ENCODE measurements at regions not wholly inside any gene's neighbourhood (a gene's known extent, or its start where the extent isn't known, plus 50 kb on each side); places are given as distances from the start of the nearest gene placed in this dataset.

DNA sequence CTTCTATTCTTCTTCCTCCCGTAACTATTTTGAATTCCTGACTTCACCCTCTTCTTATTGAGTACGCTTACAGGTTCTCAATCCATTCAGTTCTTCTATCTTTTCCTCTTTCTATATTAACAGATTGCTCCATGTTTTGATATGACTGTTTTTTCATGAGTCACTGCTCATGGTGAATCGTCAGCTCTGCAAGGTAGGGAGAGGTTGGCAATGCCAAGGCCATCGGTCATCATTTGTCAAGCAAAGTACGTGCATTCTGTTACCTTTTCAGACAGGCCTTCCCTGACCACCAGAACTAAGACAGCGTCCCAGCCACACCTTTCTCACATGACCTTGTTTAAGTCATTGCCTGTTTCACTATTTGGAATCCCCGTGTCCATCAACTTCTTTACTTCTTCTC lies 1001.9 kb upstream of the SORCS1 start:
- no peak overlapping the region for H3K4me3 ChIP-seq
- H3K27me3 ChIP-seq, result no peaks in the 10 kb centered on the region
- no peaks in the 10 kb centered on the region for H3K9me3 ChIP-seq
- no peak overlapping the region for H3K9ac ChIP-seq
- no peak overlapping the region for H3K4me2 ChIP-seq
- no peak overlapping the region for H3K27ac ChIP-seq
- no peak for TF ChIP-seq Cebpa-rat (IDR thresholded peaks at IDR 0.05)
- H3K36me3 ChIP-seq, result no peaks in the 10 kb centered on the region
- no peaks in the 10 kb centered on the region for H4K20me1 ChIP-seq
- H3K4me1 ChIP-seq, result no peaks in the 10 kb centered on the region

DNA sequence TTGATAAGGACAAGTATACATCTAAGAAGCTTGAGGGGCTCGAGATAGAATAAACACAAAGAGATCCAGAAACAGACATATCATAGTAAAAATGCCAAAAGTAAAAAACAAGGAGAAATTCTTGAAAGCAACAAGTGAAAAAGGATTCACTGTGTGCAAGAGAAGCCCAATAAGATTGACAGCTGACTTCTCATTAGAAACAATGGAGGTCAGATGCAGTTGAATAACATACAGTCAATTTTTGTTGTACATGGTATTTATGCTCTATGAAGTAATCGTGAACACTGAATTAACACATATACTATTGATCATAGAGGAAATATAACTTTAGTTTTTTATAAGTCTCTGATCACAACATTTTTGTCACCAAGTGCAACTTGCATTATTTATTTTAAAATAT lies 982.8 kb upstream of the SORCS1 start:
- TF ChIP-seq Cebpa-rat (IDR thresholded peaks at IDR 0.05), result no peak
- no peaks in the 10 kb centered on the region for H4K20me1 ChIP-seq
- no peak overlapping the region for H3K9ac ChIP-seq
- H3K9me3 ChIP-seq, result peaks cover 8% of the 10 kb centered on the region
- H3K27ac ChIP-seq, result no peak overlapping the region
- no peaks in the 10 kb centered on the region for H3K4me1 ChIP-seq
- H3K27me3 ChIP-seq, result no peaks in the 10 kb centered on the region
- no peak overlapping the region for H3K4me2 ChIP-seq
- H3K4me3 ChIP-seq, result no peak overlapping the region
- no peaks in the 10 kb centered on the region for H3K36me3 ChIP-seq

DNA sequence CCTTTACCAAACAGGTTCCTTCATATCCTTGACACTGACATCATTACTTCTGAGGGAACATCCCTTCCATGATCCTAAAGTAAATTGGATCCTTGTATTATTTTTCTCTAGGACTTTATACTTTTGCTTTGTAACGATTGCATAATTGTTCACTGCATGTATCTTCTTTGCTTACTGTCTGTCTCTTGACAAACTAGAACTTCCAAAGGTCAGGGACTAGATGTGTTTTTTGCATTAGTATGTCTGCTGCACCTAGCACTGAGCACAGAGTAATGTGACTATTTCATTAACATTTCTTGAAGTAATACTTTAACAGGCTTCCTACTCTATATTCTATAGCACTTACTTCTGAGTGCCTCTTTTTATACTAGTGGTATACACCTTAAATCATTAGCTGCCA lies 976.6 kb upstream of the SORCS1 start:
- Histone ChIP-seq H3K9me3 (no peaks in the 10 kb centered on the region), H3K9ac (no peak overlapping the region), H3K27me3 (no peaks in the 10 kb centered on the region), H3K27ac (no peak overlapping the region), H3K4me3 (no peak overlapping the region), H4K20me1 (no peaks in the 10 kb centered on the region), H3K4me2 (no peak overlapping the region), H3K36me3 (no peaks in the 10 kb centered on the region), H3K4me1 (no peaks in the 10 kb centered on the region)
- TF ChIP-seq Cebpa-rat (IDR thresholded peaks at IDR 0.05), result no peak

DNA sequence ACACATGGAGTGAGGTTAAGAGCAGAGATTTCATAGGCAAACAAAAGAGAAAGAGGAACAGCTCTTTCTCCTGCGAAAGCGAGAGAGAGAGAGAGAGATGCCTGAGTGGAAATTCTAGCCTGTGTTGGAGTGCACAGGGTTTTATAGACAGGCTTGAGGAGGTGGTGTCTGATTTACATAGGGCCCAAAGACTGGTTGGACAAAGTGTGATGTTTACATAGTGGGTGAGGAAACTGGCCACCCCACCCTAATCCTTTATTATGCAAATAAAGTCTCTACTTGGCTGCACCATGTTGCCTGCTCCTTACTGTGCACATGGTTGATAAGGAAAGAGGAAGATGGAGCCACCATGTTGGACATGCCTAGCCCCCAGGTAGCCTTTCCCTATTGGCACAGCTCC lies 967.8 kb upstream of the SORCS1 start:
- Histone ChIP-seq H3K4me1 (no peaks in the 10 kb centered on the region), H3K36me3 (no peaks in the 10 kb centered on the region), H3K27me3 (no peaks in the 10 kb centered on the region), H3K4me3 (no peak overlapping the region), H3K4me2 (no peak overlapping the region), H3K27ac (no peak overlapping the region), H3K9ac (no peak overlapping the region), H3K9me3 (no peaks in the 10 kb centered on the region), H4K20me1 (no peaks in the 10 kb centered on the region)
- no peak for TF ChIP-seq Cebpa-rat (IDR thresholded peaks at IDR 0.05)

DNA sequence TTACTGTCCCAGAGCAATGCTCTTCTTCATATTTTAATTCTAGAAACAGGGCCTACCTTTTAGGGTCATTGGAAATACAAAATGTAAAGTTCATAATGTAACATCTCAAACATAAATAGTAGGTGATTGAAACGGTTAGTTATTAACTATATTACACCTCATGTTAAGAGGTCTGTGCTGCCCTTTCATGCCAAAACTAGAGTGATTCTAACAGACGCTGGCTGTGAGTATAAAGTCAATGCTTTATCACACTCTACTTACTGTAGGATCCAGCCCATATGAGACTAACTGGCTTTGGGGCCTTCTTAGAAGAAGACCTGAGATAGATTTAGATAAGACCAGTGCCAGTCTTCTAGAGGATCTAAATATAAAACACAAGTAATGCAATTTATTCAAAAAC lies 966.1 kb upstream of the SORCS1 start:
- H3K27ac ChIP-seq, result no peak overlapping the region
- TF ChIP-seq Cebpa-rat (IDR thresholded peaks at IDR 0.05), result no peak
- no peak overlapping the region for H3K9ac ChIP-seq
- no peaks in the 10 kb centered on the region for H3K27me3 ChIP-seq
- no peak overlapping the region for H3K4me2 ChIP-seq
- H3K4me1 ChIP-seq, result no peaks in the 10 kb centered on the region
- no peaks in the 10 kb centered on the region for H4K20me1 ChIP-seq
- H3K9me3 ChIP-seq, result no peaks in the 10 kb centered on the region
- H3K36me3 ChIP-seq, result no peaks in the 10 kb centered on the region
- H3K4me3 ChIP-seq, result no peak overlapping the region

DNA sequence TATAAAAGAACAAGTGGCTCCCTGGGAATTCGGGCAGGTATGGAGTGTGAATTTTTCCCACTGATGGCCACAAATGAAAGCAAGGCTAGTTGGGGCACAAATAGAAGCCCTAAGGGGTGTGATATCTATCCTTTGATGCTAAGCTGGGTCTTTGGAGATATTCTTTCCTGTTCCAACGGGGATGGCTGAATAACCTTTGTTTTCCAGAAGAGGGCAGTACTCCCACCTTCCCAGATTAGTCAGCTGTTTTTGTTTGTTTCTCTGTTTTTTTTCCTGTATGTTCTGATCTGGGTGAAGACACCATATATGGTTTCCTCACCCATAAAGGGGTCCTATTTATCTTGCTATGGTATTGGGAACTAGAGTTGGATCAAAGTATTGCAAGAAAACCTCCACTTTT lies 947.7 kb upstream of the SORCS1 start:
- H3K36me3 ChIP-seq, result no peaks in the 10 kb centered on the region
- no peak overlapping the region for H3K4me3 ChIP-seq
- H3K27ac ChIP-seq, result no peak overlapping the region
- no peaks in the 10 kb centered on the region for H3K27me3 ChIP-seq
- no peaks in the 10 kb centered on the region for H3K4me1 ChIP-seq
- H4K20me1 ChIP-seq, result no peaks in the 10 kb centered on the region
- no peaks in the 10 kb centered on the region for H3K9me3 ChIP-seq
- no peak overlapping the region for H3K9ac ChIP-seq
- no peak for TF ChIP-seq Cebpa-rat (IDR thresholded peaks at IDR 0.05)
- no peak overlapping the region for H3K4me2 ChIP-seq

DNA sequence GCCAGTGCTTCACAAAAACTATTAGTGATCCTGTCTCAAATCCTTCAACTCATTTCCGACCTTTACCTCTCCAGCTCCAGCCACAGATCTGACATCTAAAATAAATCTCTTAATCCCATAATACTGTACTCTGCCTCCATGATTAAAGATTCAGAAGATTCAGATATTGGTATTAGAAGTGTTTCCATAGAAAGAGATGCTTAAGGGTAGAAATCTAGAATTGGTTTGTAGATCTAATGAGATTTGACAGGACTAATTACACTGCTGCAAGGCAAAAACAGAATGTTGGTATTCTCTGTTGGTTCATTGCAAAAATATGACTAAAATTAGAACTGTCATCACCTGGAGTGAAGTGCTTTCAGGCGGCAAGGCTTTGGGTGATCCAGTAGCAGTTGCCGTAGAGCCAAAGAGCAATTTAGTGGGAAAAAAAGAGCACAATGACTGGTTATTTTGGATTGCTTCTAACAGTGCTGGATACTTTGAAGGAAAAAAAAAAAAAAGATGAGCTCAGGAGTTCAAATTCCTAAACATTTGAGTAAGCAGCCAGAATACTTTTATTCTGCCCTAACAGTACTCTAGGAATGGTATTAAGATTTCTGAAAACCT lies 940.1 kb upstream of the SORCS1 start:
- H3K9me3 ChIP-seq, result no peaks in the 10 kb centered on the region
- H3K4me2 ChIP-seq, result no peak overlapping the region
- no peak overlapping the region for H3K27ac ChIP-seq
- H3K4me1 ChIP-seq, result no peaks in the 10 kb centered on the region
- no peak overlapping the region for H3K9ac ChIP-seq
- H3K36me3 ChIP-seq, result no peaks in the 10 kb centered on the region
- no peak overlapping the region for H3K4me3 ChIP-seq
- H4K20me1 ChIP-seq, result no peaks in the 10 kb centered on the region
- no peaks in the 10 kb centered on the region for H3K27me3 ChIP-seq
- TF ChIP-seq Cebpa-rat (IDR thresholded peaks at IDR 0.05), result no peak

DNA sequence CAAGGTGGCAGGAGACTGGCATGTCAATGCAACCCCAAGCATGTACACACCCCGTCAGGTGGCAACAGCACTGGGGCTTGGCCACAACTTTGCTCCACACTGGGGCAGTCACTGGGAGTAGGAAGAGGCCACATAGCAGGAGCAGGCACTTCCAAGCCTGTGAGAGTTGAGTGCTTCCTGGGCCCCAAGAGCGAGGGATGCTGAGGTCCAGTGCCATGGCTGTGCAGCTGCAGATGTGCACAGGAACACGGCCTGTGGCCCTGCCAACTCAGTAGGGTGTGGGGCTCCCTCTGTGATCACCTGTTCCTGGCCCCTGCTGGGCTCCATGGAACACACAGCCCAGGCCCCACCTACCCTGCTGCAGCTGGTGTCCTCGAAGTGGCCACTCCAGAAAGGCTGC lies 932.8 kb upstream of the SORCS1 start:
- no peak for TF ChIP-seq Cebpa-rat (IDR thresholded peaks at IDR 0.05)
- no peak overlapping the region for H3K4me2 ChIP-seq
- no peaks in the 10 kb centered on the region for H3K36me3 ChIP-seq
- H3K4me1 ChIP-seq, result no peaks in the 10 kb centered on the region
- no peak overlapping the region for H3K9ac ChIP-seq
- peaks cover 9% of the 10 kb centered on the region; the same call in 1 of the 2 replicates for H3K9me3 ChIP-seq
- no peaks in the 10 kb centered on the region for H4K20me1 ChIP-seq
- H3K4me3 ChIP-seq, result no peak overlapping the region
- no peaks in the 10 kb centered on the region for H3K27me3 ChIP-seq
- no peak overlapping the region for H3K27ac ChIP-seq

DNA sequence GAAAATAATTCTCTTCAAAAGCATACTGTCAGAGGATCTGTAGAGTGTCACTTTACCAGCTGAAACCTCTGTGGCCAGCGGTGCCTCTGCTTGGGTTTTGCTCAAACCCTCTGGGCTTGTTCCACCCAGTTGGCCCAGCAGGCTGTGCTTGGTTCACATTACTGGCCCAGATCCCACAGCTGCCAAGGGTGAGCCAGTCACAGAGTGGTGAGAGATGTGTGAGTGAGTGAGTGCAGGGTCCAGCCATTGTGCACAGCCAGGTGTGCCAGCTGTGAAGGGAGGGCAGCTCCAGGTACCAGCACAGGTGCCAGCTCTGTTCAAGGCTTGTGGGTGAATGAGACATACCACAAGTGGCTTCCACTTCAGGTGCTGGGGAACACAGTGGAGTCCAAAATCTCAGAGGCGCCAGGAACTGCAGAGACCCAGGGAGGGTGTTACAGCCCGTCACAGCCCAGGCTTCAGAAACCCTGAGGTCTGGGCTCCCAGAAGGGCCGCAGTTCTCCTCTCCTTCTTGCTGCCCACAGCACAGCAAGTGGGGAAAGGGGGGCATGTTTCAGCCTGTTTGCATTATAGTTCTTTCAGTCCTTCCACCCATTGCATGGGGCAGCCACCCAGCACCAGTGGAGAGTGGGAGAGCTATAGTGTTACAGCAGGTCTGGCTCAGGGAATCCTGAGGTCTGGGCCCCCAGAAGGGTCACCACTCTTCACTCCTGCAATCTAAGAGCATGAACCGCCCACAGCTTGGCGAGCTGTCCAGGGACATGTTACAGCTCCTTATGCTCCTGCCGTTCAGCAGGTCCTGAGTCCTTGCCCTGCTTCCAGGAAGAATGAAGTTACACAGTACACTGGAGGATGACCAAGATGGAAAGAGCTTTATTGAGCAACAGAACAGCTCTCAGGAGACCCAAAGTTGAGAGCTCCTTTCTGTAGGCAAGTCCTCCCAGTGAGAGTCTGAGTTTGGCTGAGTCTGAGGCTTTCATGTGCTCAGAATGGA lies 931.7 kb upstream of the SORCS1 start:
- H3K9me3 ChIP-seq, result peaks cover 9% of the 10 kb centered on the region; the same call in 1 of the 2 replicates
- no peaks in the 10 kb centered on the region for H4K20me1 ChIP-seq
- no peak overlapping the region for H3K4me3 ChIP-seq
- TF ChIP-seq Cebpa-rat (IDR thresholded peaks at IDR 0.05), result no peak
- no peaks in the 10 kb centered on the region for H3K4me1 ChIP-seq
- H3K27me3 ChIP-seq, result no peaks in the 10 kb centered on the region
- H3K36me3 ChIP-seq, result no peaks in the 10 kb centered on the region
- H3K4me2 ChIP-seq, result no peak overlapping the region
- no peak overlapping the region for H3K27ac ChIP-seq
- H3K9ac ChIP-seq, result no peak overlapping the region

DNA sequence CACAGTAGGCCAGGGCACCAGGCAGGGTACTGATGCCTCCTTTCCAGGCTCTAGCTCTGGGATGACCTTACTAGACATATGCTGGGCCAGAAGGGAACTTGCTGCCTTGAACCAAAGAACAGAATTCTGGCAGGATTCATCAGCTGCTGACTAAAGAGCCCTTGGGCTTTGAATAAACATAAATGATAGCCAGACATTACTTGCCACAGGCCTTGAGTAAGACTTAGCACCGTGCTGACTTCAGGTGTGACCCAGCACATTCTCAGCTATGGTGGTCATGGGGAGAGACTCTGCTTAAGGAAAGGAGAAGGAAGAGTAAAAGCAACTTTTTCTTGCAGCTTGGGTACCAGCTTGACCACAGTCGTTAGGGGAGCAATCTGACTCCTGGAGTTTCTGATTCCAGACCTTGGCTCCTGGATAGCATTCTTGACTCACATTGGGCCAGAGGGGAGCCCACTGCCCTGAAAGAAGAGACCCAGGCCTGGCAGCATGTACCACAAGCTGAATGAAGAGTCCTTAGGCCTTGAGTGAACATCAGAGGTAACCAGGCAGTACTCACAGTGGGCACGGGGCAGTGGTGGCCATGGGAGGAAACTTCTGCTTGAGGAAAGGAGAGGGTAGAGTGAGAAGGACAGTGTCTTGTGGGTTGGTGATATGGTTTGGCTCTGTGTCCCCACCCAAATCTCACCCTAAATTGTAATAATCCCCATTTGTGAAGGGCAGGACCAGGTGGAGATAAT lies 926.1 kb upstream of the SORCS1 start:
- Histone ChIP-seq H3K27ac (no peak overlapping the region), H4K20me1 (no peaks in the 10 kb centered on the region), H3K4me3 (no peak overlapping the region), H3K27me3 (no peaks in the 10 kb centered on the region), H3K4me1 (no peaks in the 10 kb centered on the region), H3K9ac (no peak overlapping the region), H3K36me3 (no peaks in the 10 kb centered on the region), H3K4me2 (no peak overlapping the region), H3K9me3 (no peaks in the 10 kb centered on the region)
- TF ChIP-seq Cebpa-rat (IDR thresholded peaks at IDR 0.05), result no peak
